HG02870 (cell line): ENCODE measurements at regions not wholly inside any gene's neighbourhood (a gene's known extent, or its start where the extent isn't known, plus 50 kb on each side); places are given as distances from the start of the nearest gene placed in this dataset.
"Not testable (repeated sequence)": the region's sequence is repeated elsewhere in the genome, so short reads cannot be mapped to it uniquely, and the experiment has no call there.

ENCODE experiments used
- ATAC-seq: cut with Tn5 transposase; IDR thresholded peaks from one replicate; pipeline ENCODE4 v1.9.1; 2021; ENCODE audit warnings: mild to moderate bottlenecking, moderate library complexity; ENCODE audit not compliant: unreplicated experiment

DNA sequence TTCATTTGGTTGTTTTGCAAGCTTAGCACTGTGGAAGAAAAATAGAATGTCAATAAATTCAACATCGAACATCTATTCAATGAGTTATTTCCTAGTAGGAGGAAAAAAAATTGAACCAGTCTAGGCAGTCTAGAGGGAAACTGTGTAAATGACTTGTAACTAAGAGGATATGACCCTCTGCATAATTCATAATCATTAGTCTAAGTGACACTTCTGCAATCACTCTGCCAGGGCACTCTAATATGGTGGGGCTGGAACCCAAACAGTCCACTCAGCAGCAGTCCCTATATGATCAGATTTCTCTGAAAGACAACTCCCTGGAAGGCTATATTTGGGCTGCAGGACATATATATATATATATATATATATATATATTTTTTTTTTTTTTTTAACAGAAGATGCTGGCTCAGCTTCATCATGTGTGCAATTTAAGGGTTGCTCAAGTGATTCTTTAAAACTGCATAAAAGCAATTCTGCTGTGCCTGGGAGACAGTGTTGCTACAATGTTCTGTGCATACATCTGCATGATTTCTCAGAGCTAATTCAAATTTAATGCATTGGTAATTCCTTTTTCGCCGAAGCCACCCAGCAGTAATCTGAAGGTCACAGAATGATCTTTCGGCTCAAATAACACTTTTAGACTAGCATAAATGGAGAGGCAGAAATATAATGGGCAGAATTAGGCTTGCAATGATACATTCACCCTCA is 482.1 kb upstream of the ZNF608 start:
- ATAC-seq = no peak

DNA sequence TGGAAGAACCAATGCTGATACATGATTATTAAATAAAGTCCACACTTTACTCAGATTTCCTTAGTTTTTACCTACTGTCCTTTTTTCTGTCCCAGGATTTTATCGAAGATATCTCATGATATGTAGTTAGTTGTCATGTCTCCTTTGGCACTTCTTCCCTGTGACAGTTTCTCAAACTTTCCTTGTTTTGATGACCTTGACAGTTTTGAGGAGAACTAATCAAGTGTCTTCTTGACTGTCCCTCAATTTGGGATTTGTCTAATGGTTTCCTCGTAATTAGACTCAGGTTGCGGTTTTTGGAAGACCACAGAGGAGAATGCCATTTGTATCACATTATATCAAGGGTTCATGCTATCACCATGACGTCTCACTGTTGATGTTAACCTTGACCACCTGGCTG is 483.1 kb upstream of the ZNF608 start:
- no peak for ATAC-seq

DNA sequence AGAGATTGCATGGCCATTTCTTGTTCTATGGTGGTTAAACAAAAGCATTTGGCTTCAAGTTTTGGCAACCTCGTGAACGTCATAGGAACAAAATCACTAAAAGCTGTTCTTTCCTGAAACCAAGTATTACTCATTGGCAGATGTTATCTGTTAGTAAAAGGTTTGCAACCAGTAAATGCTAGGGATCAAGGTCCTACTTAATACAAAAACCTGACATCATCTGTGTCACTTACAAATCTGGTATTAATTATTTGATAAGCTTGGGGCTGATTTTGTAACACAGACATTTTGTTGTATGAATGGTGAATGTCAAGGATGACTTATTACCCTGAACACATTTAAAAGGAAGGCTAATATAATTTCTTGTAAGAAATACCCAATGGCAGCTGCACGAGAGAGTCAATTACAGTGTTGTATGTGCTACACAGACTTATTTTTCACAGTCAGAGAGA is 486.4 kb upstream of the ZNF608 start:
- no peak for ATAC-seq

DNA sequence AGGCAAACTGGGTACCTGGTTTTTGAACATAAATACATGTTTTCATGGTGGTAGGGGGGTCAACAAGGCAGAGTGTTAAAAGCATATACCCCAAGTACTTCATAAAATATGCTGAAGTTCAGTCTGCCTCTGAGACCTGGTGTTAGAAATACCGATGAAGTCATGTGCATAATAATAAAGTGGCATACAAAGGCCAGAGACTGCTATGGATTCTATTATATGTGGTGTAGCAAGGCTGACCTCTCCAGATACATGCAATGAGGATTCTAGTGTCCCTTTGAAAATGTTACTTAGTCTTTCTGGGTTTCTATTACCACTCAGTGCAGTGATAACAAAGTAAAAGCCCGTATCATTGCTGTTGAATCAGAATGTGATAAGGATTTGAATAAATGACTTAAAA is 487.5 kb upstream of the ZNF608 start:
- ATAC-seq = no peak

DNA sequence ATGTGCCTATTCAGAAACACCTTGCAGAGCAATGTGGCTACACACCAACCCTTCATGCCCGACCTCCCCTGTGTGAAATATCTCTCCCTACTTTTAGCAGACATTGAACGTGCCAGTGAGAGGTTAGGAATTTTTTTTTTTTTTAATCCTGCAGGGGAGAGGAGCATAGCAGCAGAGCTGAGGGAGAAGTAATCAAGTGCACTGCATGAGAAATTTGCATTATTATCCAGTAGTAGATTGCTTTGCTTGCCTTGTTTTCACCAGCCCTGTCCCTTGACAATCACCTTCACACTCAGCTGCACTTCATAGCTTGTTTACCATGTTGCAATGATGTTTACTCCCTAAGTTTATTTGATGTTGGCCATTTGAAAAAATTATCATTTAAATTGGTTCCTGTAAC is 489.6 kb upstream of the ZNF608 start:
- no peak for ATAC-seq

DNA sequence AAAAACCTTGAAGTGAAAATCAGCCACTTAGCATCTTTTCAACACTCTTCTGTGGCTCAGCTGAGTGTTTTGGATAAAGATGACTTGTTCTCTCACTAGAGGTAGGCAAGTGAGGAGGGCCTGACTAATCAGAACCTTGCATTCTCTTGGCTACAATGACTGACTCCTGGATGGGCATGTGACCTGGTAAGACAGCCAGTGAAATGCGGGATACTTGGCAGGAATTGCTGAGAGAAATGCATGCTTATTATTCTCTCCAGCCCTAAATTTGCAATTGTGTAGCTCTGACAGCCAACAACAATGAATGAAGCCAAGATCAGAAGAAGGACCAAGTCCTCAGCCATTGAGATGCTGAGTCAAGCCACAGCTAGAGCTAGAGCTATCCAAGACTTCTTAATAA is 490.5 kb upstream of the ZNF608 start:
- ATAC-seq = no peak

DNA sequence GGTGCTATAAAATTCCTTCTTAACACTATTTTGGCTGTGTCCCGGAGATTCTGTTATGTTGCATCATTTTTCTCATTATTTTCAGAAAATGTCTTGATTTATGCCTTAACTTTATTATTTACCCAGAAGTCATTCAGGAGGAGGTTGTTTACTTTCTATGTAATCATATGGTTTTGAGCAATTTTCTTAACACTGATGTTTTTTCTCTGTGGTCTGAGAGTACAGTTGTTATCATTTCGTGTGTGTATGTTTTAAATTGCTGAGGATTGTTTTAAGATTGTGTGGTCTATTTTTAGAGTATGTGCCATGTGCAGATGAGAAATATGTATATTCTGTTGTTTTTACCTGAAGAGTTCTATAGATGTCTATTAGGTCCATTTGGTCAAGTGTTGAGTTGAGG is 498.1 kb upstream of the ZNF608 start:
- no peak for ATAC-seq

DNA sequence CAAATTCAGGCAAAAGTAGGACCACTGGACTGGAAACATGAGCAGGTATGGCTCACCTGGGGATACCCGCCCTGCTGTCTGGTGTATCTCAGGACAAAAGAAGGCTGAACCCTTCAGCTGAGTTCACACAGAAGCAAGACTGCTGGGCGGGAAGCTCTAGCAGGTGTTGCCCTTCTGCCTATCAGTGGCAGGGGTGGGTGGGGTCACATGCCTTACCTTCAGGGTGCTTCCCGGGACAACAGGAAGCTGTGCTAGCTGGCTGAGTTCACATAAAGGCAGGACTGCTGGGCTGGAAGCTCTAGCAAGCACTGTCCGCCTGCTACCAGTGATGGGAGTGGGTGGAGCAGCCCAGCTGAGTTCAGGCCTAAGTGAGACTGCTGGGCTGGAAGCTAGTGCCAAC is 498.8 kb upstream of the ZNF608 start:
- no peak for ATAC-seq

DNA sequence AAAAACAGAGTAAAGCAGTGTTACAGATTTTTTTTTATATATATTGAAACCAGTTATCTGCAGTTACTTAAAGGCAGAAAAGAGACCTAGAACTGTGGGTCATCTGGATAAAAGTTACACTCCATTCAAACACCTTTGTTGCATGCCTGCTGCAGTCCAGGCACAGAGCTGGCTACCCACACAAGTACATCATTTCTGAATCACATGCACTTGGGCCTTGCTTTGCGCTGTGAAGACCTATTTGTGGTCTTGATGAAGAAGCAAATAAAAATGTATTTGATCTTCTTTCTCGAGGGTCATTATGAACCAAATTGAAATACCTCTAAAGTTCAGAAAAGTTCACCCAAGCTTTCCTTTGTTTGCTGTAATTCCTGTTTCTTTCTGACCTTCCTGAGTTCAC is 503.0 kb upstream of the ZNF608 start:
- no peak for ATAC-seq

DNA sequence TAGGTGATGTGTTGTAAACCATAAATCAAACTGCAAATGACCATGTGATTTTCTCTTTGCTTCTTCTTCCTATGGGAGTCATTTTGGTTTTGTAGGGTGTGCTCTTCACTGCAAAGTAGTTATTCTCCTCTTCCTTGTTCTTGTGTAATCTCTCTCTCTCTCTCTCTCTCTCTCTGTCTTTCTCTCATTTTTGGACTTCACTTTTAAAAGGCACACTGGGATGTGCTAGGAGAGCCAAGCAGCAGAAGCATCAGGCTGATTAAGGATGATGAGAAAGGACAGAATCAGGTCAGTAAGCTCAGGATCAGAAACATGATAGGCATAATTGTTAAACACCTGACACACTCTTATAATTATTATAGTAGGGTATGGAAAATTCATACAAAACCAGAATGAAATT is 505.3 kb upstream of the ZNF608 start:
- ATAC-seq = no peak

DNA sequence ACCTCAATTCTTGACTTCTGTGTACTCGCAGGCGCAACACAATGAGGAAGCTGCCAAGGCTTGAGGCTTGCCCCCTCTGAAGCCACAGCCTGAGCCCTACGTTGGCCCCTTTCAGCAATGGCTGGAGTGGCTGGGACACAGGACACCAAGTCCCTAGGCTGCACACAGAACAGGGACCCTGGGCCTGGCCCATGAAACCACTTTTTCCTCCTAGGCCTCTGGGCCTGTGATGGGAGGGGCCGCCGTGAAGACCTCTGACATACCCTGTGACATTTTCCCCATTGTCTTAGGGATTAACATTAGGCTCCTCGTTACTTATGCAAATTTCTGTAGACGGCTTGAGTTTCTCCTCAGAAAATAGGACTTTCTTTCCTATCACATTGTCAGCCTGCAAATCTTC is 507.2 kb upstream of the ZNF608 start:
- not testable (repeated sequence) for ATAC-seq

DNA sequence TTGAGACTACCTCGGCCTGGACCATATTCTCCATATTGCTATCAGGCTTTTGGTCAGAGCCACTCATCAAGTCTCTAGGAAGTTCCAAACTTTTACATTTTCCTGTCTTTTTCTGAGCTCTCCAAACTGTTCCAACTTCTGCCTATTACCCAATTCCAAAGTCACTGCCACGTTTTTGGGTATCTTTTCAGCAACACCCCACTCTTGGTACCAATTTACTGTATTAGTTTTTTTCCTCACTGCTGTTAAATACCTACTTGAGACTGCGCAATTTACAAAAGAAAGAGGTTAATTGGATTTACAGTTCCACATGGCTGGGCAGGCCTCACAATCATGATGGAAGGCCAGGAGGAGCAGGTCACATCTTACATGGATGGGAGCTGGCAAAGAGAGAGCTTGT is 507.8 kb upstream of the ZNF608 start:
- no peak for ATAC-seq

DNA sequence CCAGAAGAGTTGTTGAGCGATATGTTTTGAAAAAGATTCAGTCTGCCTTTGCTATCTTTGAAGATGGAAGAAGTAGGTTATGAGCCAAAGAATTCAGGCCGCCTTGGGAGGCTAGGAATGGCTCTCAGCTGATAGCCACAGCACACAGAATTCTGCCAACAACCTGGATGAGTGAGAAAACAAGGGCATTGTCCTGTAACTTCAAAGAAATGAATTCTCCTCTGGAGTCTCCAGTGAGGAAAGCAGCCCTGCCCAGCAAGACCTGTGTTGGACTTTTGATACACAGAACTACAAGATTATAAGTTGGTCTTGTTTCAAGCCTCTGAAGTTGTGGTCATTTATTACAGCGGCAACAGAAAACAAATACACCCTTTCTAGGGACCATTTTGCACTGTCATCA is 509.9 kb upstream of the ZNF608 start:
- no peak for ATAC-seq

DNA sequence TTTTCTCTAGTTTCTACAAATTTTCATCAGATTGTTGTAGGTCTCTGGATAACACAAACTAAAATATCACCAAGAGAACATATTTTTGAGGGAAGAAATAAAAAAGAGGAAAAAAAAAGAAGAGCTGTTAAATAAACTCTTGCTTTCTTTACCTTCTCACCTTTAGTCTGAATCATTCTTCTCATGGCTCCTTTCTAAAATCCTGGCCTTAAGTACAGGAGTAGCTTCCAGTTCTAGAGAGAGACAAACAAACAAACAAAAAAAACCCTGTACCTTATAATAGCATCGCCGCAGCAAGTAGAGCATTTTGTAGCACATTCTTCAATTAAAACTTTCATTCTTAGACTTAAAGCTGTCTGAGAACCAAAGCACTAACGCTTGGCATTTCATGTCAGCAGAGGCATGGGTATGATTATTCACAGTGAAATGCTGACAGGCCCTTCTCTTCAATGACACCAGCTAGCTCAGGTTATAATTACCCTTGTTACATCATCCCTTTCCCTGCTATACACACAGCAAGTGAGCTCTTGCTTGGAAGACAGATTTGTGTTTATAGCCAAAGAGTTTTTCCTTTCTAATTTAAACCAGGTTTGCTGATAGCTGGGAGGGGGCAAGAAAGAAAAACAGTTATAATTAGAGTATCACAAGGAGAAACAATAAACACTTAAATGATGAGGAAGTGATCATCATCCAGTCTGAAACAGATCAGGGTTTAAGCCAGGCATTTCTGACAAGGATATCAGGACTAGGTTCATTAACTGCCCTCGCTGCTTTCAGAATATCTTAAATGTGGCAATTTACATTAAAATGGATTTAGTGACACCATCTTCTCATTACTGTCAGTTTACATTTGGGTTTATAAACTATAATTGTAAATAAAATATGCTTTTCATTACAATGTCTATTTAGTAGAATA is 510.9 kb upstream of the ZNF608 start:
- no peak for ATAC-seq

DNA sequence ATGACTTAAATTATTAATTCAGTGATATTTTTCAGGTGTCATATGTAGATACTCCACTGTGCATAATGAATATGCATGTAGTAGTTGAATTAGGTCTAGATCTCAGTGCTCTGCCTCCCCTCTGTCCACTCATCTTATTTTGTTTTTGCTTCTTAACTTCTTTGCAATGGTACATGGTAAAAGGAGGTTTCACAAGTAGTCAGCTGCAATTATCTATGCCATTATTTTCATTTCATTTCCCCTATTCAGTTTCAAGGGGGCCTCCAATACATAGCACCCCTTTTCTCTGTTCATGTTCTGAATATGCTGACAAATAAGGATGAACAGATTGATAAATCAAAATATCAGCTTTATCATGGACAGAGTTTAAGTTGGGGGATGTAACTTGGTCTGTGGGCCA is 511.6 kb upstream of the ZNF608 start:
- ATAC-seq = peak; percentile 92

DNA sequence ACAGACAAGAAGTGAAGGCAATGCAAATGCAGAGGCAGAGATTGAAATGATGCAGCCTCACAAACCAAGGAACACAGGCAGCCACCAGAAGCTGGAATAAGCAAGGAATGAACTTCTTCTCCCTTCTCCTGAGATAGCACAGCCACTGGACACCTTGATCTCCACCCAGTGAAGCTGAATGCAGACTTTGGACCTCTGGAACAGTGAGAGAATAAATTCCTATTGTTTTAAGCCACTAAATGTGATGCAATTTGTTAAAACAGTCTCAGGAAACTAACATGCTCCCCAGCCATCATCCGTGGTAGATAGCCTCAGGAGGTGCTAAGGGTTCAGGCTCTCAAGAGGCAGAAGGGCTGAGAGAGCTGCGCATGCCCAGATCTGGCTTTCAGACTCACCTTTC is 512.2 kb upstream of the ZNF608 start:
- no peak for ATAC-seq

DNA sequence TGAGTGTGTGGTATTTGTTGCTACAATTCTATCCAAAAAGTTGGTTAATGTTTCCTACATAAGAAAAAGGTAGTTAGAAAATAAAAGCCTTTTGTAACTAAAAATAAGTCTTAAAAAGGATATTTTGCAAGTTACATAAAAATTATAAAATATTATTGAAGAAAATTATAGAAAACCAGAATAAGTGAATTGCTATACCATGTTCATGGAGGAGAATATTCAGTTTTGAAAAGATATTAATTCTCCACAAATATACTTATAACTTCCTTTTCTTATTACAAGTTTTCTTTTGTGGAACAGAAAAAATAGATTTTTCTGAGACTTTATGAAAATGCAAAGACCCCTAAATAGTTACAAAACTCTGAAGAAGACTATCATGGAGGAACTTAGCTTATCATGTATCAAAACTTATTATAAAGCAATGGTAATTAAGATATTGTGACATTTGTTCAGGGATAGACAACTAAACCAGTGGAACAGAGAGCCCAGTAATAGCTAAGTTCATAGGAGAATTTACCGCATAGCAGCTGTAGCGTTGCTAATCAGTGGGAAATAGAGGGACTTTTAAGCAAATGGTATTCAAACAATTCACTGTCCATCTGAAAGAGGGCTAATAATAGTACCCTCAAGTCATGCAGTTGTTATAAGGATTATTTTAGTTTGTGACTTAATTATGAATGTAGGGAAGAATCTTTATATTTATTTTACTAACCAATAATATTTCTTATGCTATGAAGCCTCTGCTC is 515.2 kb upstream of the ZNF608 start:
- ATAC-seq = no peak

DNA sequence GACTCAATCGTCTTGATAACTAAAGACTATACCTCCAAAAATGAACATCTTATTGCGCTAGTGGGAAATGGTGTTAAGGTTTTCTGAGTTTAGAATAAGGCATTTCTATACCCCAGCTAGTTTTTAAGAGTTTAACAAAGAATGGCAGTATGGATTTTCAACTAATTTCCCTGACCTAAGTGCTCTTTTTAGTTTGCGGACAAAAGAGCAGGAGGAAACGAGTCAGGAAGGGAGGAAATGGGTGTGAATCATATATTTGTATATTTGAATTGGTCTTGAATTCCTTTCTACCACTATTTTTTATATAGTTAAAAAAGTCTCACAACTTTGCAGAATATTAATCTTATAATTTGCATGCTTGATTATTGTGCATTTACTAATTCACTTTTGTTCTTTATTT is 516.3 kb upstream of the ZNF608 start:
- no peak for ATAC-seq

DNA sequence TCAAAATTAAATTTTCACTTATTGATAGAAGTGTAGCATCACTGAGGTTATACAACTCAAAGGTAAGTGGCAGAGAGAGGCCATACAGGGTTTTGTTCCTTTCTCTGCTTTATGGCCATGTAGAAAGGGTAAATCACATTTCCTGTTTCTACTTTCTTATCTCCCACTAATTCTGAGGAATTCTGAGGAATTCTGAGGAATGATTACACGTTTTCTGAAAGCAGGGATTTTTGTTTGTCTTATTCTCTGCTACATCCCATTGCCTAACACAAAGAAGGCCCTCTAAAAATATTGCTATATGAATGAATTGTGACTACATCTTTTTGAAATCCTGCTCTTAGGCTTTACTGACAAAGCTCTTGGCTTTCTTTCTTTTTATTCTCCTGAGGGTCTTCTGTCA is 516.9 kb upstream of the ZNF608 start:
- no peak for ATAC-seq

DNA sequence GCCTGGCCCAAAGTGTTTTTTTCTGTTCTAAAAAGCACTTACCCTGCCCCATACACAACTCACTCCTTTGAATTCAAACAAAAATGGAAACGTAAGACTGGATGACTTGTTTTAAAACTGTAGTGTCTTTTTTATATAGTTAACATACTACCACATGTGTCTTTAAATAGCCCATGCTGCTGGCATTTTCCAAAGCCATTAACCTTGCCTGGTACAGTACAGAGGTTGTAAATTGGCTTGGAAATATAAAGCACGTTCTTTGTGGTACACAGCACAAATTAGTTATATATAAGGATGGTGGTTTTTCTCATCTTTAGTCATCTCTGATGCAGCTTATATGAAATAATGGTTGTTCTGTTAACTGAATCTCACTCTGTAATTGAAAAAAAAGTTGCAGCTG is 519.7 kb upstream of the ZNF608 start:
- no peak for ATAC-seq

DNA sequence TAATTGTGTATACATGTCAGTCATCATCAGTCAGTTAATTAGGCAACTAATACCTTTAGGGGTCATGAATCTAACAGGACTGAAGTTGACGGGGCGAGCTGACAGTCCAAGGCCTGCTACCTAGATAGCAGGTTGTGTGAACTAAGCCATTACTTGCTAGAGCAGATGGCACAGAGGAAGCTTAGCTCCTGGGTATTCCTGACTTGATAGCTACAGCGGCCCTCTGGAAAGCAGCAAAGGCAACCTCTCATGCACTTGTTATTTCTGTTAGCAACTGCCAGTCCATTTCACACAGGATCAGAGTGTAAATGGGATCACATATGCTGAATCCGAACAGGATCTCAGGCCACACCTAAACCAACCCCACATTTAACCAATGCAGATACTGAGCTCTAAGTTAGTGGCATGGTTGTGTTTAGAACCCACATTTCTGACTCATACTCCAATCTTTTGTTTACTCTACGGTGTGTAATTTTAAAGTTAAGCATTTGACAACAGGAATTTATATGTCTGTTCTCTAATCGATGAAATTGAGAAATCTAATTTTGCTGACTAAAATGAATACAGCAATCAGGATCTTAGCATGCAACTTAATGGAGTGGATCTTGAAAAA is 521.3 kb upstream of the ZNF608 start:
- no peak for ATAC-seq
